Epithelial cell of esophagus (primary cell): ENCODE measurements at regions not wholly inside any gene's neighbourhood (a gene's known extent, or its start where the extent isn't known, plus 50 kb on each side); places are given as distances from the start of the nearest gene placed in this dataset.

ENCODE experiments used
- DNase-seq: peaks from one replicate; pipeline ENCODE4 v3.0.0; 2010; ENCODE audit warnings: low read depth
- H3K4me3 ChIP-seq: 2 replicates; pipeline ENCODE4 v1.5.1; 2011; ENCODE audit warnings: mild to moderate bottlenecking, low read length, control low read depth
- TF ChIP-seq, protein P1 (sequence below): IDR thresholded peaks from 2 replicates; pipeline ENCODE4 v1.5.1; 2011; ENCODE audit warnings: low read depth, mild to moderate bottlenecking, low read length, control low read depth, inconsistent platforms; ENCODE audit not compliant: insufficient read depth; ENCODE audit errors: missing control alignments

DNA sequence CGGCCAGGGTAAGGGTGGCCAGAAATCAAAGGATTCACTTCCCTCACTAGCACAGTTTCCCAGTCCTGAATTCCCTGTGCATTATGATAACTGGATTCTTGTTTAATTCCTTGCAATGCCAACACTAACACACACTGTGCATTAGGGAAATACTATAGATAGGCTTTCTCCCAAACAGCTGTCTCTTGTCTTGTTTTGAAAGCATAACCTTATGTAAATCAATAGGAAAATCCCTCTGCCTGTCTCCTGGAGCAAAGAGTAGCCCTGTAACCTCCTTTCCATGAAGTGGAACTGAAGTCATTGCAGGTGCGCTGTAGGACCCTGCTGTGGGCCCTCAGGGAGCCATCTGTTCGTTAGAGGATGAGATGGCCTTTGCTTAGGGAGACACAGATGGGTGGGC is 82.8 kb upstream of the FAM171A1 start:
- H3K4me3 ChIP-seq = no peak overlapping the region
- TF ChIP-seq, protein P1, sequence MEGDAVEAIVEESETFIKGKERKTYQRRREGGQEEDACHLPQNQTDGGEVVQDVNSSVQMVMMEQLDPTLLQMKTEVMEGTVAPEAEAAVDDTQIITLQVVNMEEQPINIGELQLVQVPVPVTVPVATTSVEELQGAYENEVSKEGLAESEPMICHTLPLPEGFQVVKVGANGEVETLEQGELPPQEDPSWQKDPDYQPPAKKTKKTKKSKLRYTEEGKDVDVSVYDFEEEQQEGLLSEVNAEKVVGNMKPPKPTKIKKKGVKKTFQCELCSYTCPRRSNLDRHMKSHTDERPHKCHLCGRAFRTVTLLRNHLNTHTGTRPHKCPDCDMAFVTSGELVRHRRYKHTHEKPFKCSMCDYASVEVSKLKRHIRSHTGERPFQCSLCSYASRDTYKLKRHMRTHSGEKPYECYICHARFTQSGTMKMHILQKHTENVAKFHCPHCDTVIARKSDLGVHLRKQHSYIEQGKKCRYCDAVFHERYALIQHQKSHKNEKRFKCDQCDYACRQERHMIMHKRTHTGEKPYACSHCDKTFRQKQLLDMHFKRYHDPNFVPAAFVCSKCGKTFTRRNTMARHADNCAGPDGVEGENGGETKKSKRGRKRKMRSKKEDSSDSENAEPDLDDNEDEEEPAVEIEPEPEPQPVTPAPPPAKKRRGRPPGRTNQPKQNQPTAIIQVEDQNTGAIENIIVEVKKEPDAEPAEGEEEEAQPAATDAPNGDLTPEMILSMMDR = no peak
- no peak for DNase-seq

DNA sequence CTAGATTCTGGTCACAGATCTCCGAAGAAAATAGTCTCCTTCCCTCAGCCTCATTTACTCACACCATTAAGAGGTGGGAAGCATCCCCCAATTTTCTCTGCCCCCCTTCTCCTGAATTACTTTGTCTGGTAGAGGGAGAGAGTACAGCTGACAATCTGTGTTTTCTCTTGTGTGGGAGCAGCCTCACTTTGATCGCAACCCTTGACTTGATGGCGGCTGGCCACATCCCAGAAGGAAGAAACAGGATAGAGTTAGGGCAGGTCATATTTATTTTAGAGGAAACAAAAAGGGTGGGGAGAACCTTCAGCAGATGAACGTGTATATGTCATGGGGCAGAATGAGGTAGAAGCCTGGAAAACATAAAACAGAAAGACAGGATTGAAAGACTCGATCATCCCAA is 82.4 kb upstream of the FAM171A1 start:
- TF ChIP-seq, protein P1 = no peak
- H3K4me3 ChIP-seq = no peak overlapping the region
- DNase-seq = no peak

DNA sequence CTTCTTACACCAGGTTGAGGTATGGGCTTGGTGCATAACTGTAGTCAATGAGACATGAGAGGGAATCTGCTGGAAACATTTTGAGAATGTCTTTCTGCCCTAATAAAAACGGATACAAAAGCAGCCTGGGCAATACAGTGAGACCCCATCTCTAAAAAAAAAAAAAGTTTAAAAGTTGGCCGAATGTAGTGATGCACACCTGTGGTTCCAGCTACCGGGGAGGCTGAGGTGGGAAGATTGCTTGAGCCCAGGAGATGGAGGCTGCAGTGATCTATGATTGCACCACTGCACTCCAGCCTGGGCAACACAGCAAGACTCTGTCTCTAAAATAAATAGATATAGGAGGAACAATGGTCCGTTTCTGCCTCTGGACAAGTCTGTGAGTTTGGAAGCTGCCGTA is 81.5 kb upstream of the FAM171A1 start:
- TF ChIP-seq, protein P1 = no peak
- no peak for DNase-seq
- H3K4me3 ChIP-seq = no peak overlapping the region

DNA sequence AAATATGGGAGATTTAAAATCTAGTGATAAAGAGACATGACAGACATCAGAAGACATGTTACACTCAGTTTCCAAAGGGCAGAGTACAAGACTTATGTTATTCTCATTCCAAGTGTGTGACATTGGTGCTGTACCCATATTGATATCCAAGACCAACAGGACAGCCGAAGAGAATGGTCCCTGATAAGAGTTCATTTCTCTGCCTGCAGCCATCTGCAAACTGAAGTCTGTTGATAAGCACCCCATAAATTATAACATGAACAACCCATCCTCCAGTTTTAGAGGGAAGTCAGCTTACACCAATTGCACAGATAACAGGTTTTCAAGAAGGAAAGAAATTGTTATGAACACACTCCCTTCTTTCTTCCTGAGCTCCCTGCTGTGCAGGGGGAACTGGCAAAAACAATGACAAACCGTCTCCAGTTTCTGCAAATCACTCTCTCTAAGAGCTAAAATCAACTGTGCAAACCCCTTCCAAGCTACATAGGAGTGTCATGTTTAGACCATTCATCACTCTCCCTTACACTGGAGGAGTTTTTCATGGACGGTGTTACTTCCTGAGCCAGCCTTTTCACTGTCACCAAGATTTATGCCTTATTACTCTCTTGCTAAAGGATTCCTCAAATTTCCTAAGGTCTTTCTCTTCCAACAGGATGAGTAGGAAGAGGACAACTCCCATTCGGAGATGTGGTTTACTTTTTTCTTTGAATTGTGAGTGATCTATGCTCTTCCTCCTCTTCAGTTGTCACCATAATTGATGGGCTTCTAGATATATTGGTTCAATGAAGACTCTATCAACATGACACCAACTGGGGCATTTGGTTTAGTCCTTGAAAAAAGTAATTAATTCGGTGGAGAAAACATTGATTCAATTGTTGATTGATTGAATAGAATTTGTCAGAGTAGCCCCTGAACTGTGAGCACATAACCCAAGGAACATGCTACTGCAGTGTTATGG is 80.3 kb upstream of the FAM171A1 start:
- TF ChIP-seq, protein P1 = no peak
- H3K4me3 ChIP-seq = no peak overlapping the region
- DNase-seq = no peak

DNA sequence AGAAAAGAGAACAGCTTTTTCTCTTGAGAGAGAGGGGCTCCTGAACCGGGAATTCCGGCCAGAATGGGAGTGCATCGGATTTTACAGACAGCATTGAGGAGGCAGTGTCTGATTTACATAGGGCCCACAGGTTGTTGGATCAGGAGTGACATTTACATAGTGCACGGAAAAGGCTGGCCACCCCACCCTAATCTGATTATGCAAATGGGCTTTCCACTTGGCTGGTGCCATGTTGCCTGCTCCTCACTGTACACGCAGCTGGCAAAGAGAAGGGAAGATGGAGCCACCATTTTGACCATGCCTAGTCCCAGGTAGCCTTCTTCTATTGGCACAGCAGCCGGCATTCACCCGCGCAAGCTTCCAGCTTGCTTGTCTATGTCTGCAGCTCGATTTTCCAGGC is 77.5 kb upstream of the FAM171A1 start:
- TF ChIP-seq, protein P1 = no peak
- no peak for DNase-seq
- H3K4me3 ChIP-seq = no peak overlapping the region

DNA sequence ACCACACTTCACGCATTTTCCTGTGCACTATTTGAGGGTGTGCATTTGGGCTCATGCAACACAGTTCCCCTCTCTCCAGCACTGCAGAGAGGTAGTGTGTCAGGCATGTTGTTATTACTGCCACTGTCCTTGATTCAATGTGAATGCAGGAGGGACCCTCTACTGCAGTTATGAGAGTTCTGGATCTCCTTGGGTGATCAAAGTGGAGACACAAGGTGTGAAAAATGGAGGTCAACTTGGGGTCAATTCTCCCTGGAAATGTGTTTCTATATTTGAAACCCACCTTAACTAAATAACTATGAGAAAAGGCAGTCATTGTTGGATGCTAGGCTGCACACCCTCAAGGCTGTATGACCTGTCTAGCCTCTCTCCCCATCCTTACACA is 73.9 kb upstream of the FAM171A1 start:
- TF ChIP-seq, protein P1 = no peak
- H3K4me3 ChIP-seq = no peak overlapping the region
- DNase-seq = no peak
